HG03442 (cell line): ENCODE measurements at regions not wholly inside any gene's neighbourhood (a gene's known extent, or its start where the extent isn't known, plus 50 kb on each side); places are given as distances from the start of the nearest gene placed in this dataset.
"Not testable (repeated sequence)": the region's sequence is repeated elsewhere in the genome, so short reads cannot be mapped to it uniquely, and the experiment has no call there.

Experiments
- ATAC-seq: cut with Tn5 transposase; IDR thresholded peaks from one replicate; pipeline ENCODE4 v1.9.1; 2021; ENCODE audit warnings: mild to moderate bottlenecking, moderate library complexity; ENCODE audit not compliant: unreplicated experiment

GRCh38 chr21:27968240-27968639 lies 1001.4 kb upstream of the ADAMTS5 start:
- ATAC-seq, result not testable (repeated sequence)

GRCh38 chr21:27954543-27955165 lies 987.8 kb upstream of the ADAMTS5 start:
- no peak for ATAC-seq

DNA sequence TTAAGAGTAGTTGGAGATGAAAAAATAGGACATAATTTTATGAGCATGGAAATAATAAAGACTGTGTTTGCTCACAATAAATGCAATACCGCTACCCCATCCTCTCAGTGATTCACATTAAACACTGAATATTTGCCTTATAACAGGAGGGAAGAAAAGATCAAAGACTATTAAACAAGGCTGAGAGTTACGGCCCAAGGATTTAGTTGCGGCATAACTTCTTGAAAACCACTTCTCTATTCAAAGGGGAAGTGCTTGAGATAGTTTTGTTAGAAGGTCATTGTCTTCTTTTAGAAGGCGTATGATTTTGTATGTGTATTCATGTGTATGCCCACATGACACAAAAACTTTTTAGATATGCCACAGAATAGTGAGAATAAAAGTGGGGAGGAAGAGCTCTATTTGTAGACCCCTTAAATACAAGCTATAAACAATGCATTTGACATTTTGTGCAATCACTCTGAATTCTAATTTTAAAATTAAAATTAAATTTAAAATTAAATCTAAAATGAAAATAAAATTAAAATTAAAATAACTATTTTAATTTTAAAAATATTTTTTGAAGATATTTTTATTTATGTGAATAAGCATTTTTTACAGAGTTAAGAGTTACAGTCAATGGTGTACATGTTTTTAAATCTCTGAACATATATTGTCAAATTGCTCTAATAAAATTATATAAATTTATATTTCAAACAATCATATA lies 986.6 kb upstream of the ADAMTS5 start:
- ATAC-seq, result no peak

DNA sequence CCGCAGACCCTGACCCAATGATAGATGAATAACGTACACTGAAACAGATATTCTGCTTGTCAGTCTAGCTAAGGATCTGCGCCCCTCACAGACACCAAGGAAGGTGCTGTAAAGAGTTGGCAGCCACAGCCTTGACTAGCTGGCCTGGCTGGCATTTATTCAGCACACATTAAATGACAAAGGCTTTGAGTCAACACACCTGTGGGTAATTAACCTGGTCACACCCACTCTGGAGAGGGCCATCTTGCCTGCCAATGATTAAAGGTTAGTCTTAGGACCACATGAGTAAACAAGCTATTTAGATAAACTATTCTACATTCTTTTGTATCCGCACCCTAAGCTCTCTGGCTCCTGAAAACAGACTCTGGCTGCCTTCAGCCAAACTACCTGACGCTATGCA lies 982.2 kb upstream of the ADAMTS5 start:
- ATAC-seq, result not testable (repeated sequence)

GRCh38 chr21:27930108-27930767 lies 963.4 kb upstream of the ADAMTS5 start:
- not testable (repeated sequence) for ATAC-seq

DNA sequence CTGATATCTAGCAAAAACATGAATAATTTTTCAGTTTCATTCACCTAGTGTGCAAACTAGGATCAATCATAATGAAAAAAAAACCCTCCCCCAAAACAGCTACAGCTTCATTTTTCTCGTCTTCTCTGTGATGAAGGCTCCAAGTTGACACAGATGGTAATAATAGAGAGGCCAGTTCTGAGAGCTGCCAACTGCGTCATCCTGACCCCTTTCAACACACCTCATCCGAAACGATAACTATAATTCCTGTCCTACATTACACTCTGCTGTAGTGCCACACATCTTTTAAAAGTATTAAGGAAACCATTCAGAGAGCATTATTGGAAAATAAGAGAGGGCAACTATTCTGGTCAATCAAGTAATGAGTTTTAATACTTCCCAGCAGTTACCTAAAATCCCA lies 962.3 kb upstream of the ADAMTS5 start:
- ATAC-seq, result not testable (repeated sequence)

- not testable (repeated sequence) for ATAC-seq
Measured at GRCh38 chr21:27928534-27929115, 961.7 kb upstream of the ADAMTS5 start.

DNA sequence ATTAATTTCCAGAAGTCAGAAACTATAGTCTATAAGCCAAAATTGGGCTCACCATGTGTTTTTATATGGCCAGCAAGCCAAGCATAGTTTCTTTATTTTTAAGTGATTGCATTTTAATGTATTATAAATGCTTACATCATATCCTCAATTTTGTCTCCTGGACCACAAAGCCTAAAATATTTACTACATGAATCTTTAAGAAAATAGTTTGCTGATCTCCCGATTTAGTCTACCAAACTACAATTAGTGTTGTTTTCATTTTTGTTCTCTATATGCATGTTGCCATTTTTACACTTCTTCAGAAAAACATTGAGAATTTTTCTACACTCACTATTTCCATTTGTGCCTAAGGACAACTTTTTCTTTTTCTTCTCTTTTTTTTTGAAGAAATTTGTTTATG lies 954.5 kb upstream of the ADAMTS5 start:
- not testable (repeated sequence) for ATAC-seq

- not testable (repeated sequence) for ATAC-seq
Measured at GRCh38 chr21:27917966-27918365, 951.1 kb upstream of the ADAMTS5 start.

- ATAC-seq, result not testable (repeated sequence)
Measured at GRCh38 chr21:27916326-27916725, 949.4 kb upstream of the ADAMTS5 start.

DNA sequence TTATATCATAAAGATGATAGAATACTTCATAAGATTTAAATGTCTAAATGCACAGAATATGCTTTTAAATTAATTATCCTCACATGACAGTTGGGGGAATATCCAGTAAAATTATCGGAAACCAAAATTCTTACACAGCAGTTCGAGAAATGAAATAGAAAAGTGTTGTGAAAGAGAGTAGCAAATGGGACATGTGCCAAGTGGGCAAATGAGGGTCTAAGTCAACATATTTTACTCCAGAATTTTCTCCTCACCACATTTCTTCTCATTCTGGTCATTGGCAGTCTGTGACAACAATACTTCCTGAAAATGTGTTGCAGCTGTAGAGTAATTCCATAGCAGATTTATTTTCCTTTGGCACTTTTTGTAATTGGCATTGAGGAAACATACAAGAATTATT lies 945.2 kb upstream of the ADAMTS5 start:
- not testable (repeated sequence) for ATAC-seq

DNA sequence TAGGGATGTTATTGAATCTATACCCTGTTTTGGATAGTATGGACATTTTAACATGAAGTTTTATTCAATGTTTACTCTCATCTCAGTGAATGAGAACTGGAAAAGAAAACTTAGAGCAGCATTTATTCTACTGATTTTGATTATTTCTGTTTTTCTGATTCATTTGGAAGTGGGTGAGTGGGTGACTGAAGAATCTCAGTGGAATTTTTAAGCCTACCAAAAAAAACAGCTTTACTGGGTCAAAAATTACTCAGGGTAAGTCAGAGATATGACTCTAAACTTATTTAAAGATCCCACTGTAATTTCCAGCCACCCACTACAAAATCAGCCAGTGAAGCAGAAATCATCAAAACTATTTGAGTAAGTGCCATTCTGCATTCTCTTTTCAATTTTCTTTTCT lies 942.6 kb upstream of the ADAMTS5 start:
- not testable (repeated sequence) for ATAC-seq

- ATAC-seq, result not testable (repeated sequence)
Measured at GRCh38 chr21:27908816-27909215, 941.9 kb upstream of the ADAMTS5 start.

GRCh38 chr21:27902904-27903303 lies 936.0 kb upstream of the ADAMTS5 start:
- ATAC-seq, result not testable (repeated sequence)

DNA sequence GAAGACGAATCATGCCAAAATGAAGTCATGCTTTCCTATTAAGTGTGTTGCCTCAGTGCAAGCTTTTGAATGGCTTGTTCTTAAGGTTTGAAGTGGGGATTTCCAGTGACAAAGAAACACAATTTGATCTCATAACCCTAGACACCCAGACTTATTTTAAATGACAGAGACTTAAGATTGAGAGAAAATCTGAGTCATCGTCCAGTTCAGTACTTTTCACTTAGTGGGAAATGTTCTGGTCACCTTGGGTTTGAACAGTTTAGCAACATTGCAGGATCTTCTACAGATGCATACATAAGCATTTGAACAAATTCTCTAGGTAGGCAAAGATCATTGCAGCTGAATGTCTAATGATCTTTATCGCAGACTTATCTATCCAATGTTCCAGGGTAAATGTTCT lies 926.7 kb upstream of the ADAMTS5 start:
- ATAC-seq, result not testable (repeated sequence)

DNA sequence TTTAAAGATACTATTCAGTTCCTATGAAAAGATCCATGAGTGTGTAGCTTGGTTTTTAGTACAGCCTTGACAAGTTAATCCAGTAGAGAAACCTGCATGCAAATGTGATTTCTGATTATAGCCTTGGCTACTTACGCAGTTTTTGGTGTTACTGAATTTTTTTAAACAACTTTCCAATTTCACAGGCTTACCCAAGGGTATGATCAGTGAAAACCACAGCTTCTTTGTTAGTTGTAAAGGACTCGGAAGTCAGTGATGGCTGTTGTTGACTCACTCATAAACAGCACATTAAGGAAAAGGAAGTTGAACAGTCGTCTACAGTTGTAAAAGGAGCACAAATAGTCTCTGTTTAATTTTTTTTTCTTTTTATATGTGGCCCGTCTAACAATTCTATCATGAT lies 924.6 kb upstream of the ADAMTS5 start:
- ATAC-seq, result not testable (repeated sequence)

DNA sequence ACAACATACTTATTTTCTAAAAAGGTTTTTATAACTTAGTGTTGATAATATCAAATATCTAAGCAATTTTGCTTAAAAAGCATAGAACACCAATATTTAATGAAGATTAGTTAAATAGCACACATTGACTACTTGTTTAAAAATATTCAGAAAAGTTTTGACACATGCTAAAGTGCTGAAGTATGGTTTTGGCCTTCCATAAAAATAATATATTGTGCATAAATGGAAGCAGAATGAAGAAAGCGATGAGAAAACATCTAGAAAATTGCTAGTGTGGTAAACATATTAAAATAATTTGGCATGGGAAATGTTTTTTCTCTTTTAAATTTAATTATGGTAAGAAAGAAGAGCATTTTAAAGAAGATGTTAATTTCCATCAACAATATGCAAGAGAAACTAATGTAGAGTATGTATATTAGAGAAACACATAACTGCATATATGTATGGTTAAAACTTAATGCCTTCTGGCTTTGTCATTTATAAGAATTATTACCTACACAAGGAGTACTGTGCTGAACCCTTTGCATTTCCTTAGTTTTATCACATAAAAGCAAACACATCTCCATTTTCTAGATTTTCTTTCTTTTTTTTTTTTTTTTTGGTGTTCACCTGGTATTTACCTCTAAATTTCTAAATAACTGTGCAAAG lies 921.0 kb upstream of the ADAMTS5 start:
- not testable (repeated sequence) for ATAC-seq

- no peak for ATAC-seq
Measured at GRCh38 chr21:27885296-27885711, 918.4 kb upstream of the ADAMTS5 start.

- not testable (repeated sequence) for ATAC-seq
Measured at GRCh38 chr21:27881331-27881730, 914.4 kb upstream of the ADAMTS5 start.

DNA sequence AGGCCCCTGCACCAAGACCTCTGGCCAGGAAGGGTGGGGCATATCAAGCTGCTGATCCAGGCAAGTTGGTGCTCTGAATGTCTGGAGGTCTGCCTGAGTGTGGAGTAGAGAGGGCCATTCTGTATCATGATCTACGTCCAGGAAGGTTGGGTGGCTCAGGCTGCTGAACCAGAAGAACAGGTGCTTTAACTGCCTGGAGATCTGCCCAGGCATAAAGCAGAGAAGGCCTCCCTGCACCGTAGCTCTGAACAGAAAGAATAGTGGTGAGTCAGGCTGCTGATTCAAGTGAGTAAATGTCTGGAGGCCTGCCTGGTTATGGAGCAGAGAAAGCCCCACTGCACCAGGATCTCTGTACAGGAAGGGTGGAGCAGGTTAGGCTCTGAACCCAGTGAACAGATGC lies 905.5 kb upstream of the ADAMTS5 start:
- ATAC-seq, result not testable (repeated sequence)

- ATAC-seq, result not testable (repeated sequence)
Measured at GRCh38 chr21:27870755-27871154, 903.9 kb upstream of the ADAMTS5 start.
